H1 (cell line): ENCODE measurements at regions not wholly inside any gene's neighbourhood (a gene's known extent, or its start where the extent isn't known, plus 50 kb on each side); places are given as distances from the start of the nearest gene placed in this dataset.

ENCODE experiments used
- CTCF ChIA-PET: fragments of 300-600 bp; sonication (Branson Sonifier 250); formaldehyde crosslinking; loops from one replicate; lab custom pipeline; 2021; ENCODE audit not compliant: partially characterized antibody; lab: Charles Lee
- POLR2A ChIA-PET: fragments of 300-600 bp; sonication (Branson Sonifier 250); formaldehyde crosslinking; loops from one replicate; lab custom pipeline; 2021; ENCODE audit warnings: inconsistent platforms; ENCODE audit not compliant: partially characterized antibody; lab: Charles Lee
- DNase-seq, 2 experiments: peaks; one replicate each; pipeline versions ENCODE4 v3.0.0 to v3.0.0-alpha.2; 2010 to 2022; ENCODE audit warnings: low spot score in 2 of 2, low read depth in 1 of 2, mixed read lengths in 1 of 2
- FAIRE-seq: peaks from 2 replicates; lab custom pipeline; 2011; peaks lifted over from hg19 to GRCh38; lab: Jason Lieb, UNC
- H2AFZ ChIP-seq: 2 replicates; pipeline ENCODE4 v1.8.1; 2012; ENCODE audit warnings: low read length, inconsistent platforms
- H2AK5ac ChIP-seq: 2 replicates; pipeline ENCODE4 v1.6.1; 2013; ENCODE audit warnings: low read depth, low read length
- H2BK120ac ChIP-seq: replicated peaks from 2 replicates; pipeline ENCODE3; 2013; ENCODE audit warnings: low read depth, low read length, inconsistent platforms
- H2BK12ac ChIP-seq: 2 replicates; pipeline ENCODE4 v1.6.1; 2013; ENCODE audit warnings: low read depth, low read length
- H2BK15ac ChIP-seq: 2 replicates; pipeline ENCODE4 v1.6.1; 2013; ENCODE audit warnings: low read length
- H2BK20ac ChIP-seq: 2 replicates; pipeline ENCODE4 v1.6.1; 2013; ENCODE audit warnings: low read length
- H2BK5ac ChIP-seq: 2 replicates; pipeline ENCODE4 v1.6.1; 2013; ENCODE audit warnings: low read depth, low read length
- H3K14ac ChIP-seq: 2 replicates; pipeline ENCODE4 v1.6.1; 2013; ENCODE audit warnings: inconsistent platforms; ENCODE audit not compliant: insufficient read length
- H3K18ac ChIP-seq: 2 replicates; pipeline ENCODE4 v1.6.1; 2013; ENCODE audit warnings: low read length; ENCODE audit errors: extremely low read depth
- H3K23ac ChIP-seq: 2 replicates; pipeline ENCODE4 v1.6.1; 2013; ENCODE audit warnings: inconsistent platforms; ENCODE audit not compliant: insufficient read length
- H3K23me2 ChIP-seq: 2 replicates; pipeline ENCODE4 v1.6.1; 2013; ENCODE audit warnings: low read depth, low read length
- H3K27ac ChIP-seq: 2 replicates; pipeline ENCODE4 v1.6.1; 2011; ENCODE audit warnings: low read depth, low read length, inconsistent platforms
- H3K27me3 ChIP-seq, 4 experiments: replicated peaks in 1 of 4; 1 replicate in 1 of 4; 2 replicates in 3 of 4; pipeline versions ENCODE4 v1.6.1 to v1.8.1; 2011 to 2013; ENCODE audit warnings: low read length in 3 of 4, mild to moderate bottlenecking in 3 of 4, inconsistent platforms in 2 of 4, mixed read lengths in 2 of 4, moderate library complexity in 1 of 4; ENCODE audit not compliant: control insufficient read depth in 3 of 4, insufficient read depth in 3 of 4; ENCODE audit errors: extremely low read depth in 1 of 4
- H3K36me3 ChIP-seq, 4 experiments: 2 replicates each; pipeline versions ENCODE4 v1.6.1 to v1.8.1; 2011 to 2013; ENCODE audit warnings: mild to moderate bottlenecking in 4 of 4, low read length in 3 of 4, moderate library complexity in 2 of 4, control low read depth in 1 of 4, inconsistent platforms in 1 of 4; ENCODE audit not compliant: insufficient read depth in 4 of 4, control insufficient read depth in 2 of 4
- H3K4ac ChIP-seq: replicated peaks from 2 replicates; pipeline ENCODE3; 2013; ENCODE audit warnings: low read length, low read depth, mixed read lengths, inconsistent platforms; ENCODE audit not compliant: insufficient read length
- H3K4me1 ChIP-seq, 4 experiments: replicated peaks in 1 of 4; 1 replicate in 1 of 4; 2 replicates in 3 of 4; pipeline versions ENCODE4 v1.6.1 to v1.8.1; 2011 to 2013; ENCODE audit warnings: low read length in 3 of 4, inconsistent platforms in 2 of 4, mixed read lengths in 1 of 4; ENCODE audit not compliant: insufficient read depth in 4 of 4, control insufficient read depth in 3 of 4
- H3K4me2 ChIP-seq, 2 experiments: 2 replicates each; pipeline versions ENCODE4 v1.6.1 to v1.8.1; 2011 to 2013; ENCODE audit warnings: low read depth in 2 of 2, low read length in 2 of 2, control low read depth in 1 of 2, inconsistent platforms in 1 of 2, mild to moderate bottlenecking in 1 of 2; ENCODE audit not compliant: insufficient read depth in 1 of 2
- H3K4me3 ChIP-seq, 4 experiments: fragments of 200-600, 300-600 bp in 1 of 4; sonication (generic), shearing (Covaris generic), sonication (Bioruptor Twin) in 1 of 4; 2 replicates each; pipeline versions ENCODE4 v1.5.1 to v1.8.1; 2011 to 2016; ENCODE audit warnings: low read length in 4 of 4, low read depth in 3 of 4, control low read depth in 2 of 4, inconsistent platforms in 2 of 4, mild to moderate bottlenecking in 2 of 4, mixed read lengths in 1 of 4, moderate library complexity in 1 of 4; ENCODE audit not compliant: insufficient read depth in 2 of 4; ENCODE audit errors: extremely low read depth in 1 of 4
- H3K56ac ChIP-seq: replicated peaks from 2 replicates; pipeline ENCODE3; 2013; ENCODE audit warnings: low read depth, mild to moderate bottlenecking, mixed read lengths, low read length, inconsistent platforms; ENCODE audit not compliant: insufficient read length
- H3K79me1 ChIP-seq: 2 replicates; pipeline ENCODE4 v1.6.1; 2013; ENCODE audit warnings: low read depth, low read length, control low read depth
- H3K79me2 ChIP-seq, 2 experiments: 2 replicates each; pipeline versions ENCODE4 v1.6.1 to v1.8.1; 2012 to 2013; ENCODE audit warnings: low read length in 2 of 2, mild to moderate bottlenecking in 2 of 2, inconsistent platforms in 1 of 2; ENCODE audit not compliant: insufficient read depth in 2 of 2, control insufficient read depth in 1 of 2
- H3K9ac ChIP-seq, 4 experiments: replicated peaks in 1 of 4; 1 replicate in 1 of 4; 2 replicates in 3 of 4; pipeline versions ENCODE4 v1.6.1 to v1.8.1; 2011 to 2013; ENCODE audit warnings: low read depth in 3 of 4, low read length in 3 of 4, control low read depth in 2 of 4, mild to moderate bottlenecking in 2 of 4, moderate library complexity in 2 of 4, inconsistent platforms in 1 of 4; ENCODE audit errors: extremely low read depth in 1 of 4
- H3K9me3 ChIP-seq, 2 experiments: 2 replicates each; pipeline versions ENCODE4 v1.6.1 to v1.8.1; 2012 to 2013; ENCODE audit warnings: mild to moderate bottlenecking in 2 of 2, moderate library complexity in 2 of 2, control low read depth in 1 of 2, inconsistent platforms in 1 of 2, low read depth in 1 of 2, low read length in 1 of 2, mixed read lengths in 1 of 2; ENCODE audit not compliant: insufficient read depth in 2 of 2
- H4K20me1 ChIP-seq, 2 experiments: replicated peaks in 1 of 2; 2 replicates each; pipeline versions ENCODE3 to v1.8.1; 2011 to 2013; ENCODE audit warnings: inconsistent platforms in 2 of 2, low read length in 2 of 2, mild to moderate bottlenecking in 1 of 2; ENCODE audit not compliant: insufficient read depth in 2 of 2, control insufficient read depth in 1 of 2
- H4K5ac ChIP-seq: 2 replicates; pipeline ENCODE4 v1.6.1; 2013; ENCODE audit warnings: low read length, low read depth, mixed read lengths, inconsistent platforms; ENCODE audit not compliant: insufficient read length
- H4K8ac ChIP-seq: 2 replicates; pipeline ENCODE4 v1.8.0; 2013; ENCODE audit warnings: mild to moderate bottlenecking, moderate library complexity, low read length, inconsistent platforms; ENCODE audit not compliant: insufficient read depth; ENCODE audit errors: extremely low read depth
- H4K91ac ChIP-seq: replicated peaks from 2 replicates; pipeline ENCODE3; 2013; ENCODE audit warnings: low read length, mixed read lengths, inconsistent platforms; ENCODE audit not compliant: insufficient read length
- CEBPB ChIP-seq: IDR thresholded peaks from 2 replicates; pipeline ENCODE4 v1.6.1; 2012; ENCODE audit warnings: low read depth, low read length
- EZH2 ChIP-seq: fragments of 200-600 bp; sonication (generic); IDR thresholded peaks from 2 replicates; pipeline ENCODE4 v1.7.1; 2012; ENCODE audit warnings: low read depth, mild to moderate bottlenecking, moderate library complexity, low read length, inconsistent platforms; ENCODE audit not compliant: severe bottlenecking
- HDAC6 ChIP-seq: IDR thresholded peaks from one replicate; pipeline ENCODE4 v1.7.1; 2012; ENCODE audit warnings: low read depth, mild to moderate bottlenecking, inconsistent platforms, low read length, moderate library complexity
- POU5F1 ChIP-seq: IDR thresholded peaks from 2 replicates; pipeline ENCODE4 v1.6.1; 2011; ENCODE audit warnings: low read depth, mild to moderate bottlenecking, low read length, moderate library complexity
- RBBP5 ChIP-seq: IDR thresholded peaks from 2 replicates; pipeline ENCODE4 v1.7.1; 2012; ENCODE audit warnings: low read depth, mild to moderate bottlenecking, inconsistent platforms, low read length, moderate library complexity, borderline replicate concordance
- TBP ChIP-seq: IDR thresholded peaks from 2 replicates; pipeline ENCODE4 v1.6.1; 2011; ENCODE audit warnings: low read depth, low read length, improper control_type of control experiment
- WGBS, 2 experiments: shearing (Covaris generic) in 1 of 2; methylation state at CpG; one replicate each; pipeline versions ENCODE4 v1.1.6 to v1.1.7; 2013 to 2015; ENCODE audit warnings: low lambda C conversion rate in 2 of 2, mixed read lengths in 2 of 2, inconsistent platforms in 1 of 2, low coverage in 1 of 2, missing lambda C conversion rate in 1 of 2; ENCODE audit not compliant: insufficient replicate concordance in 2 of 2, insufficient coverage in 1 of 2, insufficient read length in 1 of 2; ENCODE audit errors: extremely low coverage in 1 of 2, missing lambda C conversion rate in 1 of 2; 5-methylcytosine and 5-hydroxymethylcytosine counted together
- TF ChIP-seq, protein P1 (sequence below): IDR thresholded peaks from 2 replicates; pipeline ENCODE4 v1.6.1; 2011; ENCODE audit warnings: low read length, improper control_type of control experiment

GRCh38 chr7:82669141-82669540 is 225.6 kb upstream of the CACNA2D1 start:
- Histone ChIP-seq H2BK120ac (no peak overlapping the region), H2BK12ac (no peak overlapping the region), H3K4me2 (no peak overlapping the region), H4K5ac (no peak overlapping the region), H4K20me1 (no peaks in the 10 kb centered on the region), H2AFZ (no peak overlapping the region), H3K9ac (no peak overlapping the region), H2BK5ac (no peak overlapping the region), H3K27ac (no peak overlapping the region), H2AK5ac (no peak overlapping the region), H3K18ac (no peak overlapping the region), H3K23me2 (no peaks in the 10 kb centered on the region), H3K4me3 (no peak overlapping the region), H3K9me3 (no peaks in the 10 kb centered on the region), H4K8ac (no peak overlapping the region), H3K4ac (no peak overlapping the region), H3K27me3 (no peaks in the 10 kb centered on the region), H3K14ac (no peak overlapping the region), H2BK15ac (no peak overlapping the region), H3K4me1 (no peaks in the 10 kb centered on the region), H4K91ac (no peak overlapping the region), H3K56ac (no peak overlapping the region), H3K79me2 (no peaks in the 10 kb centered on the region), H2BK20ac (no peak overlapping the region), H3K23ac (no peak overlapping the region), H3K36me3 (no peaks in the 10 kb centered on the region), H3K79me1 (no peaks in the 10 kb centered on the region)
- 100% methylated on average over 1 of the region's 1 CpG; no CpG with 5 or more reads in 1 of the 2 experiments for WGBS, 2 experiments
- POLR2A ChIA-PET, result no interaction called here
- CTCF ChIA-PET, result interaction anchor here (1.0 to 1.2 kb wide), 3 partner anchors 9 to 63 kb away, joined by 5 to 7 read pairs (median 6); no protein-coding TSS in a partner anchor
- DNase-seq (no peak), FAIRE-seq (no peak)
- TF ChIP-seq POU5F1 (no peak), TBP (no peak), RBBP5 (no peak), CEBPB (no peak), HDAC6 (no peak), EZH2 (no peak)
- TF ChIP-seq, protein P1, sequence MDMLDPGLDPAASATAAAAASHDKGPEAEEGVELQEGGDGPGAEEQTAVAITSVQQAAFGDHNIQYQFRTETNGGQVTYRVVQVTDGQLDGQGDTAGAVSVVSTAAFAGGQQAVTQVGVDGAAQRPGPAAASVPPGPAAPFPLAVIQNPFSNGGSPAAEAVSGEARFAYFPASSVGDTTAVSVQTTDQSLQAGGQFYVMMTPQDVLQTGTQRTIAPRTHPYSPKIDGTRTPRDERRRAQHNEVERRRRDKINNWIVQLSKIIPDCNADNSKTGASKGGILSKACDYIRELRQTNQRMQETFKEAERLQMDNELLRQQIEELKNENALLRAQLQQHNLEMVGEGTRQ, result no peak
